GM21390 (cell line): ENCODE measurements at regions not wholly inside any gene's neighbourhood (a gene's known extent, or its start where the extent isn't known, plus 50 kb on each side); places are given as distances from the start of the nearest gene placed in this dataset.
"Not testable (repeated sequence)": the region's sequence is repeated elsewhere in the genome, so short reads cannot be mapped to it uniquely, and the experiment has no call there.

Experiments
- ATAC-seq: cut with Tn5 transposase; IDR thresholded peaks from one replicate; pipeline ENCODE4 v1.9.1; 2021; ENCODE audit not compliant: unreplicated experiment

DNA sequence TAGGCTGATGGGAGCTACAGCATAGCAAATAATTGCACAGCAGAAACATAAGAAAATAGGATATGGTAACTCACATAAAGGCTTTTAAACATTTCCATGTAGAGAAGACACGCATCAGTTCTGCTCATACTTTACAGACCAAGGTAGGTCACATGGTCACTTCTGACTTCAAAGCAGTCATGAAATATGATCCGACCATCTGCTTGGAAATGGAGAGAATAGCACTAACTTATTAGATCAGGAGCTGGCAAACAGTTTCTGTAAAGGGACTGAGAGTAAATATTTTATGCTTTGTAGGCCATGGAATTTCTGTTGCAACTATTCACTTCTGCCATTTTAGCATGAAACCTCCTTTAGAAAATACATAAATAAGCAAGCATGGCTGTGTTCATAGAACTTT, 936.6 kb upstream of the FANCL start:
- no peak for ATAC-seq

DNA sequence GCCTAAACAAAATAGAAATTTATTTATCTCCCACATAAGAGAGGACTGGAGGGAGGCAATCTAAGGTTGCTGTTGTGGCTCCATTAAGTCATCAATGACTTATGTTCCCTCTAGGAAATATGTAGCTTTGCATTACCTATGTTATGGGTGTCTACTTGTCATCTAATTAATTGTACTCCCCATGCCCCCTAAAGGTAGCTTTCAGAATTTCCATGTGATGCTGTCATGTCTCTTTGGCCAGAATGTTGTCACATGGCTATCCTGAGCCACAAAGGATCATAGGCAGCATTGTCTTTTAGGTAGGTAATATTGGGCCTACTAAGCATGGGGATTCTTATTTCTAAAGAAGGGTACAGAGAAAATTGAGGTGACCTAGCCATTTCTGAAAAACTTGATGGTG, 935.6 kb upstream of the FANCL start:
- peak; percentile 49 for ATAC-seq

DNA sequence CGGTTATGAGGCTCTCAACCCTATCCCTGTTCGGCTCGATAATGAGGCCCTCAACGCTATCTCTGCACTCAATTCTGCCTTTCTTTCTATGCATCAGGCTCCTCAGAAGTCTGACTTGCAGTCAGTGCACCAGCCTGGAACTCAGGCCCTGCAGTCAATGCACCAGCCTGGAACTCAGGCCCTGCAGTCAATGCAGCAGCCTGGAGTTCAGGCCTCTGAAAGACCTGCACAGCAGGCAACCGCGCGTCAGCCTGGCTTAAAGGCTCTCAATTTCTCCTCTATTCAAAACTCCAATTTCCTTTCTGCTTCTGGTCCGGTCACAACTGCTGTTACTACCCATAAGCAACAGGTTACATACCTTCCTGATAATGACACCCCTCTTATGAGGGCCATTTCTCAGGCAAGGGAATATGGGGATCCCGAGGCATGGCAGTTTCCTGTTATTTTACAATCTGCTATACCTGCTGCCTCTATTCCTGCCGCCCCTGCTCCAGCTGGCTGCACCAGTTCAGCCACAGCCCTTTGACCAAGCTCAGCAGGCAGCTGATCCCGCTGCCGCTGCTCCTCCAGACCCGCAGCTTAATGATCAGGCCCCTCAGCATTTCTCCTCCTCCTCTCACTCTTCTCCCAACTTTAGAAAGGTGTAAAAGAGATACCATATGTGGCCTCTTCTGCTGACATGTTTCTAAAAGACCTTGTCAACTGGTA, 933.6 kb upstream of the FANCL start:
- ATAC-seq = no peak

DNA sequence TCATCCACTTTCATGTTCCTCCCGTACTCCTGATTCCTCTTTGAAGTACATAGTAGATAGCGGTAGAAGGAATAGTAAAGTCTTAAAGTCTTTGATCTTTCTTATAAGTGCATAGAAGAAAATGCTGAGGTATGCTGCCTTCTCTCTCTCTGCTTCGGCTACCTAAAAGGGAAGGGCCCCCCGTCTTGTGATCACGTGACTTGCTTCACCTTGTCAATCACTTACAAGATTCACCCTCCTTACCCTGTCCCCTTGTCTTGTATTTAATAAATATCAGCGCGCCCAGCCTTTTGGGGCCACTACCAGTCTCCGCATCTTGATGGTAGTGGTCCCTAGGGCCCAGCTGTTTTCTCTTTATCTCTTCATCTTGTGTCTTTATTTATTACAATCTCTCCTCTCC, 932.2 kb upstream of the FANCL start:
- ATAC-seq = no peak

DNA sequence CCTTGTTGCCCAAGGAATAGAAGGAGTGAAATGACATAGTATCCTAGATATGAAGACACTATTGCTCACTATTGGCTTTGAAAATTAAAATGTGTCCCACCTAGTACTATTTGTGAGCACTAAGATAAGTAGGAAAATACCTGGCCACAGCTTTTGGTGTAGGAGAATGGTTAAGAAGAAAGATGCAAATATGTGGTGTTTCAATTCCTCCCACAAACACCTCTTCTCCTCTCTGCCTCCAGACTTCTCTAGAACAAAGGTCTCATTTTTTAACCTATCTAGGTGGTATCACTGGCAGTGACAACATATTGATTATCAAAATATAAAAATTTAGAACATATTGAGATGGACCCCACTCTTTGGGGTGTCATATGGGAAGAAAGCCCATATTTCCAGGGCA, 929.9 kb upstream of the FANCL start:
- no peak for ATAC-seq

DNA sequence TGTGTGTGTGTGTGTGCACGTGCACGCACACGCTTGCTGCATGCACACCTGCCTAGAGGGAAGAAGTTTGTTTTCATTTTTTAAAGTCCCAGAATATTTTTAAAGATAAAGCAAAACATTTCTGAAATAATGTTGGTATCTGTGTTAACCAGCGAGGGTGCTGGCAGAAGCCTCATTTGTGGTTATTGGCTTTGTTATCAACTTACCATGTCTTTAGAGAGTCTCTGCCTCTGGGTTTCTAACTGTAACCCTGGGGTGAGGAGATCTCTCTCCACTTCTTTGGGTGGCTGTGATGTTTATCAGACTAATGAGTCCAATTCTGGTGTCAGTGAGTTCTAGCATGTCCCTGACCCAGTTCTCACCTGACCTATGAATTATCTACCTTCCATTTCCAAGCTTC, 927.6 kb upstream of the FANCL start:
- ATAC-seq = no peak

DNA sequence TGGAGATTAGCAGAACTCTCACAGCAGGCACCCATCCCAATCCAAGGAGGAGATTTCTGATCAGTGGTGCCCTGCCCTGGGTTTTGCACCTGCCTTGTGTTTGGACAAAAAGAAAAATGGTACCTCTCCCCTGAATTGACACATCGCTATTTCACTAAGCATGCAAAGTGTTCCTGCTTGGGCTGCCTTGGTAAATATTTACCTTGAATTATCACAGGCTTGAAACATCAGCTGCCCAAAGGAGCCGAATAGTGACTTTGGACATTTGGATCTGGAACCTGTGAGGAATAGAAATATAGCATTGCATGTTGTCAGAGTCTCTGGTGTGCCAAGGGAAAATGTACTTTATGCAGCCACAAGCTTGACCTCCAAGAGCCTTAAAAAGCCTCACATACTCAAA, 926.4 kb upstream of the FANCL start:
- ATAC-seq = no peak

DNA sequence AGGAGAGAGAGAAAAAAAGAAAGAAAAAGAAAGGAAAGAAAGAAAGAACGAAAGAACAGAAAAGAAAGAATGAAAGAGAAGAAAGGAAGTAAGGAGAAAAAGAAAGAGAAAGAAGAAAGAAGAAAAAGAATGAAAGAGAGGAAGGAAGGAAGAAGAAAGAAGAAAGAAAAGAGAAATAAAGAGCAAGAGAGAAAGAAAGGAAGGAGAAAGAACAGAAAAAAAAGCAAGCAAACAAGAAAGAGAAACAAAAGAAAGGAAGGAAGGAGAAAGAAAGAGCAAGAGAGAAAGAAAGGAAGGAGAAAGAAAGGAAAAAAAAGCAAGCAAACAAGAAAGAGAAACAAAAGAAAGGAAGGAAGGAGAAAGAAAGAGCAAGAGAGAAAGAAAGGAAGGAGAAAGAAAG, 916.8 kb upstream of the FANCL start:
- ATAC-seq = not testable (repeated sequence)

DNA sequence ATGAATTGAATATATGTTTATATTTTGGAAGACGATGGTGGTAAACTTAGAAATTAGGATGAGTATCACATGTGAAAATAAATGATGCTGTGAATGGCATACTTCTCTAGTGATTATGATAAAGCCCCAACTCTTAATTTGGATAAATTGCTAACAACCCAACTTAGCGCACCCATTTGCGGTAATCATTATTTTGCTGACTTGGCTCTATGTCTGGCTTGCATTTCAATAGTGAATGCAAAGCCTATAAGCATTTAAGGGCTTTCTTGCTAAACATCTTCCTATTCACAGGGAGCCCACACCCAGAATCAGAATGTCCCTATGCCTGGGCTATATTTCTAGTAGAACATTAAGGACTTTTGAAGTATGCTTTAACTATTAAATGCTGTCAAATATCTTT, 910.7 kb upstream of the FANCL start:
- no peak for ATAC-seq

DNA sequence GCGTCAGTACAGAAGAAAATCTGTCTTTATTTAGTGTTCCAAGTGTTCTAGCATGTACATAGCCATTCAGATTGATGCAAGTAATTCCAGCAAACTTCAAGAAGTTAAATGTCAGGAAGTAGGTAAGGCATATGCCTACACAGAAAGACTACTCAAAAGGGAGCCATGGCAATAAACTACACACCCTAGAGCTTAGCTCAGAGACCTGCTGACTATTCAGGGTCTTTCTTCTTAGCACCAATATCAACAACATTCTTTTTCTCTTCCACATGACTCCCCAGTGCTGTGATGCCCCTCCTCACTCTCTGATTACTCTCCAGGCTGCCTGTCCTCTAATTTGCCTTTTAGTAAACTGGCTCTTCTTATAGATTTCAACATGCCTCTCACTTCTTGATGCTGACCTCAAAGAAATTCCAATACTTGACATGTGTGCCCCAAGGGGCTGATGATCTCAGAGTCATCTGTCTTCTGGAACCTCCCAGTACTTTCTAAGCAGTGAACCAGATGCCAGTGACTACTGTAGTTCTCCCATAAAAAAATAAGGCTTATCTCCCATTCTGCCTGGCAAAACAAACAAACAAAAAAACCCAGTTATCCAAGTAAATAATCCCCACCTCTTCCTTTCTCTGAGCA, 909.2 kb upstream of the FANCL start:
- ATAC-seq = no peak

DNA sequence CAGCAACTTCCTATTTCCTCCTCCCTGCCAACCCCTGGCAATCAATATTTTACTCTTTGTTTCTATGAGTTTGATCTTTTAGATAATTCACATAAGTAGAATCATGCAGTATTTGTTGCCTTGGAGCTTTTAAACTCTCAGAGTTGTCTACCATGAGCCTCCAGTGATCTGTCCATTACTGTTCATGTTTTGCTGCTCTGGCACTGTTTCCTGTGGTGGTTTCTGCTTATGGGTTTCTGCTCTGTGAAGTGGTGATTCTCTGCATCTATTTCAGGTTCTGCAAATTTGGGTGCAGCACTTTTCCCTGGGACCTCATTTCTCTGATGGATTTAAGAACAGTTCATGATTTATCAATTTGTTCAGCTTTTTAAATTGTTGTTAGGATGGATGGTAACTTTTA, 908.1 kb upstream of the FANCL start:
- no peak for ATAC-seq

DNA sequence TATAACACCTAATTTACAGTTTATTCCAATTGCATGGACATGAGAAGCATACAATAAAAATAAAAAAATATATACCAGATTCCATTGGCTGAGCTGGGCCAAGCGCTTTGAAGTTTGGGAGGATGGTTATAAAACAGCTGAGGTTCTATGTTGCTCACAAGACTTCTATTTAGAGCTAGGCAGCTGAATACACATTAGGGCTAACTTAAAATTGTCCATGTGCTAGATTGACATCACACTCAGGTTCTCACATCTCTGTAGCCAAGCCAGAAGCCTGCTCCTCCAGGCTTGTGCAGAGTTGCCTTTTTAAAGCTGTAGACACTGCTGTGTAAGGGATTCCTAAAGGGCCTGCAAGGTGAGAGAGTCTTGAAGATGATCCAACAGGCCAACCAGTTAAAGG, 871.1 kb upstream of the FANCL start:
- ATAC-seq = no peak

DNA sequence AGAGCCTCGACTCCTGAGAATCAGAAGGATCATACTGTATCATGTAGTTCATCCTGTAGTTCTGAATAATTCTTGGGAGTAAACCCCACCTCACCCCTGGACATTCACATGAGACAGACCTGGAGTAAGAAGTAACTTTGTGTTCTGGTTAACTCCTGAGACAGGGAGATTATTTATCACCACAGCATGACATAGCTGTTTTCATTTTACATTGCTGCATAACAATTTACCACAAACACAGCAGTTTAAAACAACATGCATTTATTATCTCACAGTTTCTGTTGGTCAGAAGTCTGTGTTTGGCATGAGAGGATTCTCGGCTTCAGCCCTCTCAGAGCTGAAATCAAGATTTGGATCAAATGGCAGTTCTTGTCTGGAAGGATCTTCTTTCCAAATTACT, 855.8 kb upstream of the FANCL start:
- ATAC-seq = no peak

DNA sequence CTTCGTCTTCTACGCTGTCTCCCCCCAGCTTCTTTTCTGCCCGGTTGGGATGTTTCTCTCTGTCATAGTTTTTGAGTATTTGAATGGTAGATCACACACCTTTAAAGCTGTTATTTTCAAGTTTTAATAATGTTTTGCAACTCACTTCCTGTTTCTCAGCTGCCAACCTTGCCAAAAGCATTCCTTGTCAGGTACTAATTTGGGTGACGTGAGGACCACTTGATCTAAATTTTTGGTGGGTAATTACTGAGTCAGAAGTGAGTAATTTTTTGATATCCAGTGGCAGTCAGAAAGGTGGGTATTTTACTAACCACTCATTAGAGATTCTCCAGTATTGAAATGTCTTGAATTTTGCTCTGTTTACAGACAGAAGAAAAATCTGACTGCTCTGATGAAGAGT, 852.4 kb upstream of the FANCL start:
- ATAC-seq = no peak

DNA sequence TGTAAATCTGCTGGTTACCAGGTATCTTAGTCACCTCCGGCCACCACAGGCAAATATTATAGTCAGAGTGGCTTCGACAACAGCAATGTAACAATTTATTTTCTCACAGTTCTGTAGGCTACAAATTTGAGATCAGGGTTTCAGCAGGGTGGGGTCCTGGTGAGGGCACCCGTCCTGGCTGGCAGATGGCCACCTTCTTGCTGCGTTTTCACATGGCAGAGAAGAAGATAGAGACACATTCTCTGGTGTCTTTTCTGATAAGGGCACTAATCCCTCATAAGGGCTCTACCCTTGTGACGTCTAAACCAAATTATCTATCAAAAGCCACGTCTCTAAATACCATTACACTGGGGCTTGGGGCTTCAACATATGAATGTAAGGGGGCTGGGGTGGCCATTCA, 843.2 kb upstream of the FANCL start:
- no peak for ATAC-seq

DNA sequence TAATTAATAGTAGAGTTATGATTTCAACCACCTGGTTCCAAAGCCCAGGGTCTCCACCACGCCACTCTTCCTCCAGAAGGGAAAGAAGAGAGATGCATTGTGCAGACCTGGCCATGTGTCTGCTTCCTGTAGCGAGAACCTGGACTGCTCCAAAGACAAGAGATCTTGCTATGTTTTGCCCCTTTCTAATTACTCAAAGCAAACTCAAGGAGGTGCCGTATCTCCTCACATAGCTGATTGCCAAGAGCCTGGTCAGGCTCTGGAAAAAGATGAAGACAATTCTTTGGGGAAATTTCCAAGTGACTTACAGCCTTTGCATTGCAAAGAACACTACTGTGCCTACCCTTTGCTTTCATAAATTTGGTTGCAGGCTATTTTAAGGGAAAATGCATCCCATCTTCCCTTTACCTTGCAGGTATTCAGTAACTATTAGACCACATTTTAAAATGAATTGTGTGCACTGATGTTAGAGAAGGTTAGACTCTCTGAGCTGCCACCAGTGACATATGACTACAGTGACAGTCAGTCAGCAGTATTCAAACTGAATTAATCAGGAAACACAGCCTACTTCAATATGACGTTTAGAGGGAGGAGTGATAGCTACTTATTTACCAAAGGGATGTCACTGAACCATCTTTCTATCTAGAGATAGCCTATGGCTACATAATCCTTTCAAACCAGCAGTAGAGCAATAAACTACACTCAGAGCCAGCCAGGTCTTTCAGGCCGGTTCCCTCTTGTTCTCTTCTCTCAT, 842.1 kb upstream of the FANCL start:
- no peak for ATAC-seq

DNA sequence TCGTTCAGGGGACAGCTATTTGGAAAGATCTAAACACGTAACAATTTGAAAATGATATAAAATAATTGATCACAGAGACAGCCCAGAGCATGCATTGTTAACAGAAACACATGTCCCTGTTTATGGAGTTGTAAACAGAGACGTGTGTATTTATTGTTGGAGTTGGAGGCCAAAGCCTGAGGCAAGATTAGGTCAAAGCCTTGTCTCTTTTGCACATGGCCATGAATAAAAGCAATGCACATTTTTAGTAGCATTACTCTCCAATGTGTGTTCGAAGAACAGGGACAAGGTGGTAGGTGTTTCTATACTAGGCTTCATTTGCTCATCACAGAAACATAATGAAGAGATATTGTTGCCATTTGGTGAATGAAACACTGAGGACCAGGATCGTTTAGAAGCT, 841.5 kb upstream of the FANCL start:
- ATAC-seq = no peak

DNA sequence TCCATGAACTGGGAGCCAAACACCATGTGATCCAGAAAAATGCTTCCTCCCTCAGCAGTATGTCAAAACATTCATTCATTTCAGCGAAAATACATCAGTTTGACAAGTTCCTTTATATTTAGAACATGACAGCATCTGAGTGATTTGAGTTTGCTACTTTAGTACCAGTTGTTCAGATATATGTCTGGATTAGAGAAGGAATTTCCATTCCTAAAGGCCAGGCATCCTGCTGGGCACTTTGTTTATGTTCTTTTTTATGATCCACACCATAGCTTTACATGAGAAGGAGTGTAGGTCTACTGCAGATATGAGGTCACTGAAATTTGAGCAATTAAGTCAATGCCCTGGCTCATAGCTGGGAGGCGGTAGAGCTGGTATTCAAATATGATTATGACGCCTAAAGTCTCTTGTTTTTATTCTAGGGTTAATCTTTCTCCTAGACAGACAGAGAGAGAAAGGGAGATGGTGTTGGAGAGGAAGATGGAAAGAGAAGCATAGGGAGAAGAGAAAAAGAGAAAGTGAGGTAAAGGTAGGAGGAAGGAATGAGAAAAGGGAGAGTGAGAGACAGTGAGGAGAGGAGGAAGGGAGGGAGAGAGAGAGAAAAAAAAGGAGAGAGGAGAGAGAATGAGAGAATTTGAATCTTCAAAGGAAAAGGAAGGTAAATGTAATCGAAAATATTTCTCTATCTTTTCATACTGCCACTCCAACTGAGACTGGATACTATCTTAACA, 839.5 kb upstream of the FANCL start:
- ATAC-seq = no peak

DNA sequence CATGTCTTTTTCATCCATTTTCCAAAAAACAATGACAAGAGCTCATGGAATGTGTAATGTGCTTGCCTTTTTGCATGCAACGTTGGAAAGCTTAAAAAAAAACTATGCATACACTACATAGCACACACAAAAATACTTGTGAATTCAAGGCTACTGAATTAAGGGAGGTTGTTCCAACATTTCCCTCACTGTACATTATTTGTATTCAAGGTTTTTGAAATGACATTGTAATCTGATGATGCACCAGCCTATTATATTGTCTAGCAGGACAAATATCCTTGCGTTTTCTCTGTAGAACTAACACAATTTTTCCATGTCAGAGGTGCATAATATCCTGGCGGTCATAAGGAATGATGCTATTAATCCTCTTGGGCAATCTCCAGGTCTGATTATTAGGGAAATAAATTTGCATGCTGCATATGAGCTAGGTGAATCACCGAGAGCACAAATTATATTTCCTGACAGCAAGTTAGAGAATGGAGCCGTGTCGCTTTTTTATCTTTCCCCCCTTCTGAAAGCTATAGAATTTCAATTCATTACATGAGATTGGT, 836.9 kb upstream of the FANCL start:
- no peak for ATAC-seq

DNA sequence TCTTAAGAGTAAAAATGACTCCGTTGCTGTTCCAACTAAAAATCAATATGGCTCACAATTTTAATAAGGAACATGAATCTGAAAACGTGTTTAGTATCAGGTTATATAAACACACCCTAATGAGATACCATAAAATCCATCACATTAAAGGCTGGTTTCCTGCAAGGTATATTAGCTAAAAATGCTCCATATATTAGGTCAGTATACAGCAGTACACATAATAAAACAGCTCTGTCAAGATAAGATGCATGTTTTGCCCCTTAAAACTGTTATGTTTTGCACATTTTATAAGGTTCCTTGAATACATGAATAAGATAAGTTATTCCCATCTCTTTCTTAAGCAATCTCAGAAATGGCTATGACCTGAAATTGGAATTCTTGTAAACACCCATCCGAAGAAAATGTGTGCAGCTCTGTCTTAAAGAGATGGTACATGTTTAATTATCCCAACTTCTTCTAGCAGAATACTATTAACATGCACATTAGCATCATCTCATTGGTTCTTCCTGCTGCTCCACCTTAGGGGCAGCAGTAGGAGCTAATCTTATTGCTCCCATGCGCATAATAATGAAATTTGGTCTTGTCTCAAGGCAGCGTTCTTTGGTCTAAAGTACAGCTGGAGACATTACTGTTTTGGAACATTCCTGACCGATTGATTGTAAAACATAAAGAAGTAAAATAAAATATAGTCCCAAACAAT, 836.1 kb upstream of the FANCL start:
- no peak for ATAC-seq

DNA sequence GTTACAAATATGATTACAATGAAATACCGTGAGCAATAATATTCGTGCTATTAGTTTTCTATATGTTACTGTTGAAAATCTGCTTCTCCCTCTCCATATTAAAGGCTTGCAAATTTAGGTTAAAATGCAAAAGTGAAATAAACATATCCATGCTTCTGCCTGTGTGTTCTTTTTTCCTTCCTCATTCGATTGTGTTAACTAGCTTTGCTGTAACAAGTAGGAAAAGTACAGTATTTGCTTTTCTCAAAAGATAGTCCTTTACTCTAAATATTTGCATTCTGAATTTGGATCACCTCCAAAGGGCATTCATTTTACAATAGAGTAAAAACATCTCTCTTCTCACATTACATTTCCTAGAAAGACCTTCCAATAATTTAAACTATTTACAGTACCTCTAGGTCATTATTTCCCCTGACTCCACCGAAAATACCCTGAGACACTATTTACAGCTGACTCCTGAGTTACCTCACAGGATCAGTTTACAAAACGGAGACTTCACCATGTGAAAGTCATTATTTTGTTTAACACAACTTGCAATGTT, 835.0 kb upstream of the FANCL start:
- no peak for ATAC-seq
